ENCODE measurements at regions not wholly inside any gene's neighbourhood (a gene's known extent, or its start where the extent isn't known, plus 50 kb on each side); places are given as distances from the start of the nearest gene placed in this dataset.

GRCh38 chr10:78290131-78290750 lies 256.6 kb downstream of the RPS24 start:
- in situ Hi-C loops (cut with MboI; ENCODE audit: low sequenced_read_pairs, unreplicated experiment), result no loop called here
- DNase-seq (ENCODE audit: low spot score), result no peak
- TF ChIP-seq CTCF (IDR thresholded peaks at IDR 0.05; ENCODE audit: borderline replicate concordance, control extremely low read depth, extremely low read depth, insufficient read depth, missing control alignments), result no peak

- in situ Hi-C loops (cut with MboI; ENCODE audit: low sequenced_read_pairs, unreplicated experiment), result no loop called here
Measured at GRCh38 chr10:78291722-78292121, 258.1 kb downstream of the RPS24 start.

GRCh38 chr10:78292250-78292981 lies 258.8 kb downstream of the RPS24 start:
- no peak for TF ChIP-seq CTCF (IDR thresholded peaks at IDR 0.05; ENCODE audit: borderline replicate concordance, control extremely low read depth, extremely low read depth, insufficient read depth, missing control alignments)
- in situ Hi-C loops (cut with MboI; ENCODE audit: low sequenced_read_pairs, unreplicated experiment), result no loop called here
- DNase-seq (ENCODE audit: low spot score), result no peak

More at GRCh38 chr10:78291722-78292121, 258.1 kb downstream of the RPS24 start:
- no peak for DNase-seq (ENCODE audit: low spot score)
- no peak for TF ChIP-seq CTCF (IDR thresholded peaks at IDR 0.05; ENCODE audit: borderline replicate concordance, control extremely low read depth, extremely low read depth, insufficient read depth, missing control alignments)

GRCh38 chr10:78292982-78293865 lies 259.6 kb downstream of the RPS24 start:
- no peak for DNase-seq (ENCODE audit: low spot score)
- in situ Hi-C loops (cut with MboI; ENCODE audit: low sequenced_read_pairs, unreplicated experiment), result no loop called here
- TF ChIP-seq CTCF (IDR thresholded peaks at IDR 0.05; ENCODE audit: borderline replicate concordance, control extremely low read depth, extremely low read depth, insufficient read depth, missing control alignments), result no peak

- no peak for TF ChIP-seq CTCF (IDR thresholded peaks at IDR 0.05; ENCODE audit: borderline replicate concordance, control extremely low read depth, extremely low read depth, insufficient read depth, missing control alignments)
- in situ Hi-C loops (cut with MboI; ENCODE audit: low sequenced_read_pairs, unreplicated experiment), result no loop called here
- no peak for DNase-seq (ENCODE audit: low spot score)
Measured at GRCh38 chr10:78295242-78295641, 261.6 kb downstream of the RPS24 start.

GRCh38 chr10:78296785-78297184 lies 263.1 kb downstream of the RPS24 start:
- TF ChIP-seq CTCF (IDR thresholded peaks at IDR 0.05; ENCODE audit: borderline replicate concordance, control extremely low read depth, extremely low read depth, insufficient read depth, missing control alignments), result no peak
- DNase-seq (ENCODE audit: low spot score), result no peak
- in situ Hi-C loops (cut with MboI; ENCODE audit: low sequenced_read_pairs, unreplicated experiment), result no loop called here

All from GM13976 (cell line).